GM12892 (cell line): ENCODE measurements at regions not wholly inside any gene's neighbourhood (a gene's known extent, or its start where the extent isn't known, plus 50 kb on each side); places are given as distances from the start of the nearest gene placed in this dataset.
"Not testable (repeated sequence)": the region's sequence is repeated elsewhere in the genome, so short reads cannot be mapped to it uniquely, and the experiment has no call there.

Experiments
- POLR2A ChIP-seq: IDR thresholded peaks from 2 replicates; pipeline ENCODE4 v1.6.1; 2011; ENCODE audit warnings: low read depth, low read length, control low read depth
- POLR2AphosphoS5 ChIP-seq: IDR thresholded peaks from 2 replicates; pipeline ENCODE4 v1.6.1; 2011; ENCODE audit warnings: low read depth, low read length, control low read depth

DNA sequence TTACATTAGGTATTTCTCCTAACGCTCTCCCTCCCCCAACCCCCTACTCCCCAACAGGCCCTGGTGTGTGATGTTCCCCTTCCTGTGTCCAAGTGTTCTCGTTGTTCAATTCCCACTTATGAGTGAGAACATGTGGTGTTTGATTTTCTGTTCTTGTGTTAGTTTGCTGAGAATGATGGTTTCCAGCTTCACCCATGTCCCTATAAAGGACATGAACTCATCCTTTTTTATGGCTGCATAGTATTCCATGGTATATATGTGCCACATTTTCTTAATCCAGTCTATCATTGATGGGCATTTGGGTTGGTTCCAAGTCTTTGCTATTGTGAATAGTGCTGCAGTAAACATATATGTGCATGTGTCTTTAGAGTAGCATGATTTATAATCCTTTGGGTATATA, 162.1 kb upstream of the DLX2 start:
- not testable (repeated sequence) for TF ChIP-seq POLR2AphosphoS5, POLR2A
